ENCODE measurements at regions not wholly inside any gene's neighbourhood (a gene's known extent, or its start where the extent isn't known, plus 50 kb on each side); places are given as distances from the start of the nearest gene placed in this dataset.

DNA sequence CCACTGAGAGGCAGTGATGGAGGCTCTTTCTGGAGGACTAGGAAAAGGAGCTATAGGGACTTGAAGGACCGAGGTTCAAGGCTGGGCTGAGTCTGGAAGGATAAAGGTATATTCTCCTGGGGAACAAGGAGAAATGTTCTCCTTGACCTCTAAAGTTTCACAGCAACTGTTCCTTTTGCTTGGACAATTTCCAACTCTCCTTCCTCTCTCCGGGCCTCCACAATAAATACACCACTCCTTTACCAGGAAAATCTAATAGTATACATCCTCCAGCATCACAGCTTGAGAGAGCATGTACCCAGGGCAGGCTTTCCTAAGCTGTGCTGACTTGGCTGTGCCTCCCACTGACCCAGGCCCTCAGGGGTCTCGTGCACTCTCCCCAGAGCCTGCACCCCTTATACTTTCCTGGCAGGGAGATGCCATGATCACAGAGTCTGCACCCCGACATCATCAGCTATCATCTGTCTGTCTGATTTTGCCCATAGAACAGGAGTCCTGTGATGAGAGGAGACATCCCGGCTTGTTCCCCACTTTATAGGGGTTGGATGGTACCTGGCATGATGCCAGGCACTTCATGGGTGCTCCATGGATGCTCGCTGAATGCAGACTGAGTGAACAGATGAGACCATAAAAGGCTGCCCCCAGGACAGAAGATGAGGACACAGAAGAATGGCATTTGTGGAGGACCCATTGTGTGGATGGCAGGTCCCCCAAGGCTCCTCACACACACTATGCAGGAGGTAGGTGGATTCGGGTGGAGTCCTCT is 582.6 kb upstream of the CDH5 start:
- no peak for DNase-seq

DNA sequence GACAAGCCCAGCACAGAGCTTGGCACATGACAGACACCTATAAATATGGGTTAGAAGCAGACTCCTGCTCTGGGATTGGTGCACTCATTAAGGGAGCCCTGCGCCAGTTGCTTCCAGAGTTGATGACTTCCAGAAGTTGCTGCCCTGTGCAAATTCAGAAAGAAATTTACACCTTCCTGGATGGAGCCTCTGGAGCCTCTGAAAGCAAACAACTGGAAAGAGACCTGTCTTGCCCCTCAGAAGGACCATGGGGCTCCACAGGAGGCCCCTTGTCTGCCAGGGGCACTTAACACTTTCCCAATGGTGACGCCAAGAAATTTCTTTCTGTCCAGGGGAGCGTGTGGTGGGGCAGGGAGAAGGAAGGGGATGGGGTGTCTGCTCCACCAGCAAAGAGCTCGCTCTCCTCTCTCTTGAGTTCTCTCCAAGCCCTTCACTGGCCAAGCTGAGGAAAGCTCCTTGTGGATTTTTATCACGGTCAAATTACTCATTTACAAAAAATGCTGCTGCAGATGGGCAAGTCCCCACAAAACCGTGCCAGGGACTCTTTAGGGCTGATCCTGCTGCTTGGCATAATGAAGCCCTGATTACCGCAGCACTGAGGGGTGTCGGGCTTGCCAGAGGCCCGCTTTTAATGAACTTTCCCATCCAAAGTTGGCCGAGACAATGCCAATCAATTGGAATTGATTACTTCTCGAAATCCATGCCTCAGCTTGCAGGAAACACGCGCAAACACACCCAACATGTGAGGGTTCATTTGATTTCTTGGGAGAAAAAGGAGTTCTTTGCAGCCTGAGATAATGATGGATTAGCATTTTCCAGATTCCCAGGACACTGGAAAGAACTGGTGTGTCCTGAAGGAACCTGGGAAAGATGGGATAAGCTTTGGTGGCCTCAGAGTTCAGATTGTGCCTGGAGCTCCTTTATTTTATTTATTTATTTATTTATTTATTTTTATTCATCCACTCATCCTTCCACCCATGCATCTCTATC is 583.6 kb upstream of the CDH5 start:
- DNase-seq, result no peak

DNA sequence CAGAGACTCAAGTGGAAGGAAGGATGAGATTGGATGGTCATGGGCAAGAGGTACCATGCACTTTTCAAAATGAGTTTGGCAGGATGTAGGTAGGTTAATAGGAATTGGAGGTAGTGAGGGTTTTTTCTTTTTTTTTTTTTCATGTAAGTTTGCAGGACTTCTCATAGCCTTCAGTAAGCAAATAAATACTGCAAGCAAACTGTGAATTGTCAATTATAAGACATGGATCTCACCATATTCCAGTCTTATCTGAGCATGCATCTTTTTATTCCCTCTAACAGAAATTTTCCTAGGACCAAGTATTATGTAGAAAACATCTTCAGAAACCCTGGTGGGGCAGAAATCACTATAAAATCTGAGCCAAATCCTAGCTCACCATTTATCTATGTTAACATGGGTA is 584.6 kb upstream of the CDH5 start:
- DNase-seq, result no peak

DNA sequence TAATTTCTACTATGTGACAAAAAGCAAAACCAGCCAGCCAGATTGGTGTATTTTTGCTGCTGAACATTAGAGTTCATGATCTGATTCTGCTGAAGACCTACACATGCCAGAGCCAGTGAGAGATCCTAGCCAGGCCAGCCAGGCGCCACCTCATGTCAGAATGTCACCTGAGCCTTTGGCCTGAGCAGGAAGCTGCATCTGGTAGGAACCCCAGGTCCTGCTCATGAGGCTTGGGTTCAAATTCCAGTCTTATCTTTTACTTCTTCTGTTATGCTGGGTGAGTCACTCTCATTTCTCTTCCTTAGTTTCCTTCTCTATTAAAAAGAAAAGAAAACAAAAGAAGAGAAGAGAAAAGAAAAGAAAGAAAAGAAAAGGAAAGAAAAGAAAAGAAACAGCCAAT is 585.1 kb upstream of the CDH5 start:
- no peak for DNase-seq

DNA sequence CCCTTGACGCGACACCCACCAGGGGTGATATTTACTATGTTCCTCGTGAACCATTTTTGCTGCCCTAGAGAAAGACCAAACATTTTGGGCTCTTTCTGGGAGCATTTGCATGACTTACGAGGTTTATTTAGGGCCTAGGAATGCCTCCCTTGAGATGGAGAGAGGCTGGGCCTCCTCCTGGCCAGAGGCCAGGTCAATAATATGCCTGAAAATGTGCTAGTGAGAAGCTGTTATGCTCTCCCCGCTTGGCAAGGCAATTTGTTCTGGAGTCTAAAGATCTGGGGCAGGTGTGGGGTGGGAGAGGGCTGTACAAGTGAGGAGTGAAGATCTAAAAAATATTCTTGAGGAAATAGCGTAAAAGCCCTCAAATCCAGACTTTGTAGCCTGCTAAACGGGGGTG is 587.3 kb upstream of the CDH5 start:
- no peak for DNase-seq

DNA sequence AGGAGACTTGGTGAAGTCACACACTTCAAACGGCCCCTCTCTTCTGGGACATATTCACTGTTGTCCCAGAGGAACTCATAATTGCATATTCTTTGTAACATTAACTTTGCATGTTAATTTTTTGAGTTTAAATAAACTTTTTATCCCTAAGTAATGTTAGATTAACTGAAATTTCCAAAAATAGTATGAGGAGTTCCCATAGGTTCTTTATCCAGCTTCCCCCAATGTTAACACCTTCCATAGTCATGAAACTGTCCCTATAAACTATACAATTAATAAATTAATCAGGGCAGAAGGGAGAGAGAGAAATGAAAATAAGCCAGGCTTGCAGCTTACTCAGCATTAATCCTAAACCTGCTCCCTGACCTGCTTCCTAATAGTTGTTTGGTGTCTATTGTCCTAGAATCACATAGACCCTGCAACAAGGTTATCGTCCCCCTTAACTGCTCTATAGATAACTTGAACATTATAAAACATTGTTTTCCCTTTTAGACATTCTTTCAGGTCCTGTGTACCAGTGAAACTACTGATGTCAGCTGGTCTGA is 589.8 kb upstream of the CDH5 start:
- DNase-seq, result no peak

DNA sequence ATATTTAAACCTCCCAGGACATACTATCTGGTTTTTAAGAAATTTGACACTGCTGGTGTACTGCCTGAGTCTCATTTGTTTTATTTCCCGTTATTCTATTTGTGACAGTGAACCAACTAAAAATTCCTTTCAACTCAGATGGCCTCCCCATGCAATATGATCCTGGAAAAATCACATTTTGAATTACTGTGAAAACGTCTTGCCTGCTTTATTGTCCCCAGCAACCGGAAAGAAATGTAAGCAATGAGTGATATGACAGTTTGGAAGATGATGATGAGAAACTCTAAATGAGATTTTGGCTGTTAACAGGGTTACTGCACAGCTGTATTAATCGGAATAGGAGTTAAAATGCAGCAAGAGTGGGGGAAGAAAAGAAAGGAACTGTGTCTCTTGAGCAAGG is 590.7 kb upstream of the CDH5 start:
- DNase-seq, result no peak

DNA sequence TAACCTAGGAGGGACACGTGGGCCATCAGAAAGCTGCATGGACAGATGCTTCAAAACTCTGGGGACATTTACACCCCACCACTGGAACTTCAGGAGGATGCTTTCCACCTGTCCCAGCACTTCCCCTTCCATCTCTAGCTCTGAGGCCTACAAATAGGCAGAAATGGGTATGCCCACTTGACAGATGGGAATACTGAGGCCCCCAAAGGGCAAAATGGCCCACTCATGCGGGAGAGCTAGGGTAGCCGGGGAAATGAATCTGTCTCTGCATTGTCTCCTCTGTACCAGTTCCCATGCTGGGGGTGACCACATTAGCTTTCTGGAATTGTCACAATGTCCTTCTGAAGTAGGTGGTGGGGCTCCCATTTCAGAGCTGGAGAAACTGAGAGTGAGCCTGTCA is 592.1 kb upstream of the CDH5 start:
- no peak for DNase-seq

DNA sequence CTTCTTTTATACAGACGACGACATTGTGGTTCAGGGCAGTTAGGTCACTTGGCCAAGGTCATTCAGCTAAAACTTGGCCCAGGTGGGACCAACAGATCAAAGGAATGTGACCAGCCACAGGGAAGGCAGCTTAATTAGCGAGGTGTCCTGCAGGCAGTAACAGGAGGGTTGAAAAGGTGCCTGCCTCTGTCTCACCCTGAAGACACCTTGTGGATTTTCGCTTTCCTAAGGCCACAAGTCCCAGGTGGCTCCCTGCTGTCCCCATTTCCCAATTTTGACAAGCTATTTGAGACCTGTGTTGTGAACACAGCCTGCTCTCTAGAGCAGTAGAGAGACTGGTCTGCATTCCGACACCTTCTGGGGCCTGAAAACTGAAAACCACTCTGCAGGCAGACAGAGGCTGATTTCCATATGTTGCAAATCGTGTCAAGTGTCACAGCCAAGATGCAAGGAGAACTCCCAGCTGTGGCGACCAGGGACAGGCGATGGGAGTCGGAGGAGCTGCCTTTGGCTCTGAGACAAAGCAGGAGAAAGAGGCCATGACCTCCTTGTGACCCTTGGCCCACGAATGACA is 593.1 kb upstream of the CDH5 start:
- no peak for DNase-seq

DNA sequence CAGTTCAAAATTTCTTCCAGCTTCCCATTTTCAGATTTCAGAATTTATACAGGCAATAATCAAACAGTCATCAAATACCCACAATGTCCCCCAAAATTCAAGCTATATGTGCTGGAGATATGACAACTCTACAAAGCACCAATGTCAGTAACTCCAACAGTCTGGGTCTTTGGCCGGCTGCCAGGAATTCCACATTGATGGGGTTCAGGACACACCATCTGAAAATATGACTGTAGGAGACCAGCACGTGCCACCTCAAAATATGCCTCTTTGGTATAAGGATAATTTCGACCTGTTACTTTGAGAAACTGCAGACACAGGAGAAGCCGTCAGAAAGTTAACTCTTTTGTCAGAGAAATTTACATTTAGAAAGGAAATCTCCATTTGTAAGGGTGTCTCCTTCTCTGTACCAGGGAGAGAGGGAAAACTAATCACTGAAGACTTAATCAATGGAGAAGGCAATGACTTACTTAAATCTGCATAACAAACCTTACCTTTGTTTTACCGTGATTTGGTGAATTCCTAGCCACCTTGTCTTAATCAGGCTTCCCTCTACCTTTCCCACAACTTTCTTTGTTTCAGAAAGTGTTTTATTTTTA is 594.3 kb upstream of the CDH5 start:
- DNase-seq, result no peak

DNA sequence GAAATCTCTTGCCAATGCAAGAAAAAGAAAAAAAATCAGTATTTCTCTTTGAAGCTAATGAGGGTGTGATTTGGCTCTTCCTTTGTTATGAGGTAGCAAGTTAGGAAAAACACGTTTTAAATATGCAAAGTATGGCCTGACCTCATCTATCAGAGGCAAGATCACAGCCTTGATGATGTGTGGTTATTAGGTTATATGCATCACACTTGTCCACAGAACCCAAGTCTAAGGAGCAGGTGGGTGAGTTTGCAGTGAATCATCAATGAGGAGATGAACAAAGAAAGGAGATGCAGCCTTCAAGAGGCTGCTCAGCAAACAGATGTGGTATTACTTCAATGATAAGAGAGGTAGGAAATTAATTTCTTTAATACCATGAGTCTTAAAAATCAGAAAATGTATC is 594.8 kb upstream of the CDH5 start:
- no peak for DNase-seq

DNA sequence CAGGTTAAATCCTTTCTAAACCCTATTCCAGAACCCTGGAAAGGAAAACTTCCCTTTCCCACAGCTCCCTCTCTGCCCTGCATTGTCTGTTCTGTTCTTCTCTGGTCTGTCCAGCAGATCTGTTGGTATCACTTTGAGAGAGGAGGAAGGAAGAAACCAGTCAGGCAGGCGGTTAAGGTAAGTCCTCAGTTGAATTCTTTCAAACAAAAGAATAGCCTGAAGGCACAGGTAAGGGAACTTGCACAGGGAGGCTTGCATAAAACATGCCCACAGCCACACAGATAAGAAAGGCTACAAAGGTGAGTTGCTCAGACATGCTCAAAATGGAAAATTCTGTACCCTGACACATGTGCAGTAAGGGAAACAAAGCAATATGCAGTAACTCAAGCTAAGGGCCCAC is 595.7 kb upstream of the CDH5 start:
- no peak for DNase-seq

DNA sequence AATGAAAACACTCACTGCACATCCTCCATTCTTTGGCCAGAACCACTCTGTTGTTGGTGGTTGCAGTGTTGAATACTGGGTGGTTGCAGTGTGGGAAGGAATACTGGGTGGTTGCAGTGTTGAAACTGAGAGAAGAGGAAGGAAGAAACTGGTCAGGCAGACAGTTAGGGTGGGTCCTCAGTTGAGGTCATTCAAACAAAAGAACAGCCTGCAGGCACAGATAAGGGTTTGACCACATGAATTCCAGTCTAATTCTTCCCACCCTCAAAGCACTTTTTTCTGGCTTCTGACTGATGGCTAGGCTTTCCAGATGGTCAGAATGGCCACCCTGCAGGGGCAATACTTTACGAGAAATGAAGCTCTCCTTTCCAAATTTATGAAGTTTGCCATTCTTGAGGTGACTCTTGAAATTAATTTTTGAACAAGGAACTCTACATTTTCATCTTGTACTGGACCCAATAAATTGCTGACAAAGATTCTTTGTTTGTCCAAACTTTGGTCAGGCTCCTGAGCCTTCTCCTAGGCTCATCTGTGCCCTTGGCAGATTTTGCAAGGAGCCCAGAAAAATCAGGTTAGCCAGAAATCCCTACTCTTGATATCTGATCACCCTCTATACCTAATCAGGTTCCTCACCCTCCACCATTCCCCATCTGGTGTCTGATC is 596.6 kb upstream of the CDH5 start:
- DNase-seq, result no peak

DNA sequence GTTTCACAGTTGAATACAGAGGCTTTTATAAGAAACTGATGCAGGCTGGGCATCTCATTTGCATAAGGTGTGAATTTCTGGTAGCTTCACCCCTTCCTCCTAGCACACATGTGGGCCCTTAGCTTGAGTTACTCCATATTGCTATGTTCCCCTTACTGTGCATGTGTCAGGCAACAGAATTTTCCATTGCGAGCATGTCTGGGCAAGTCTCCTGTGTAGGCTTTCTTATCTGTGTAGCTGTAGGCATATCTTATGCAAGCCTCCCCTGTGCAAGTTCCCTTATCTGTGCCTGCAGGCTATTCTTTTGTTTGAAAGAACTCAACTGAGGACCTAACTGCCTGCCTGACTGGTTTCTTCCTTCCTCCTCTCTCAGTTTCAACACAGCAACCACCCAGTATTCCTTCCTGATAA is 597.4 kb upstream of the CDH5 start:
- DNase-seq, result peak in 1 of 5 experiments; percentile 2

DNA sequence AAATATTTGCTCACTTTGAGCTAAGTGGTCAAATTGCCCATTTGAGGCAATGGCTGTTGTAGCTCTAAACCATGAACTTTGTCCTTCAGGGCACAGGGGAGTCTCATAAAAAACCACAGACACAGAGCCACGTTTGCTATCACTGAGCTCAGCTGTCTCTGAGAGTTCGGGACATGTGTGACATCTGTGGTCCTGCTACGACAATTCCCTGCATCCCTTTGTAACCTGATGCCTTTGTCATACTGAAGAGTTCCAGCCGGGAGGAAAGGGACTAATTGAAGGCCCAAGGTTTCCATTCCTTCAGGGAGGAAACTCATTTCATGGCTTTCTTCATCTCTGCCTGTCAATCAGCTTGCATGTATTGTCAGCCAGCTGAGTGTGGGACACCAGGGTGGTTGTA is 599.4 kb upstream of the CDH5 start:
- no peak for DNase-seq

DNA sequence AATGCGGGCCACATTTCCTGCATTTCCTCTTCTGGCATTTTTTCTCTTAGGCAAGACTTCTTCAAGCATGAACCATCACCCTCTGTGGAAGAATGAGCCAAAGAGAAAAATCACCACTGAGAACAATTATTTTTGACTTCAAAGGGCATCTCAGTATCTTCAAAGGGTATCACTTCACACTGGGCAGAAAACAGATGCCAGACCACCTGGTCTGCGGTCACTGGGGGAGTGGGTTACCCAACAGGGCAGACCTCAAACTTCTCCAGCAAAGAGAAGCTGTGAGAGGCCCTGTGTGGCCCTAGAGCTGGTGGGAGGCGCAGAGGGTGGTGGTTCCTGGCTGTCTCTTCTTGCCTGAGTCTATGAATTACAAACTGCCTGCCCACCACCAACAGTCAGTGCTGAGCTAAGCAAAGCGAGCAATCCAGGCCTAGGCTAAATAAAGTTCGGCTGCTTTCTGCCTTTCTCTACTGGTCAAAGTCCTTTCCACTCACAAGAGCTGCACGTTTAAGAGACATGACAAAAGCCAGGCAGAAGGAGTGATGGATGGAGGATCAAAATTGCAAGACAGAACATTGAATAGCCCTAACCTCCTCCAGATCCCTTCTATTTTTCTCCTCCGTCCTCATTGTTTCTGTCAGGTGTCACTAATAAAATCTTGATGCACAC is 602.7 kb upstream of the CDH5 start:
- no peak for DNase-seq

DNA sequence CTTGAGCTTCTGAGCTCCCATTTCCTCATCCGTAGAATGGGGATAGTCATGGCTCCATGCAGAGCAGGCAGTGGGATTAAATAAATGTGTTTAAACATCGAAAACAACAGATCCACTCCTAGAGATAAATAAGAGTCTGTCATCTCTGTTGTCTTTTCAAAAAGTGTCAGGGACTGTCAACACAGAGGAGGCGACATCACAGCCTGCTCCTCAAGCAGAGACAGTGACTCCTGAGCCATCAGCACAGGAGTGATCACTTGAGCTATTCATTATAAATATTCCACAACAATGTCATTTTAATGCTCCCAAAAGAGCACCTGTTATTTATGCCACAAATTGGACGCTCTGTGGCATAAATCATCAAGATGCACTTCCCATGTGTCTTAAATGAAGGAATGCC is 605.6 kb upstream of the CDH5 start:
- DNase-seq, result no peak

DNA sequence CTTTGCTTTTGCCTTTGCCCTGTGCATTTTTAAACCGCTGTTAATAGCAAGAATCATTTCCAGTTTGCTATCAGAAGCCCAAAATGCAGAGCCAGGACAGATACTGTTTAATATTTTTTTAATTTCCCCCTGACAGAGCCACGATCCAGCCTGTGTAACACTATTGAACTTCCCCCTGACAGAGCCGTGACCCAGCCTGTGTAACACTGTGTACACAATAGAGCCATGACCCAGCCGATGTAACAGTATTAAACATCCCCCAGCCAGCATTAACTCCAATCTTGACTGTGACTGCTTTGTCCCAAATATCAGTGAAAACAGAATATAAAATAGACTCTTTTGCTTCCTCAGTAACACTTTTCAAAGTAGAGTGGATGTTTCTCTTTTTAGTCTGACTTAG is 607.9 kb upstream of the CDH5 start:
- DNase-seq, result no peak

DNA sequence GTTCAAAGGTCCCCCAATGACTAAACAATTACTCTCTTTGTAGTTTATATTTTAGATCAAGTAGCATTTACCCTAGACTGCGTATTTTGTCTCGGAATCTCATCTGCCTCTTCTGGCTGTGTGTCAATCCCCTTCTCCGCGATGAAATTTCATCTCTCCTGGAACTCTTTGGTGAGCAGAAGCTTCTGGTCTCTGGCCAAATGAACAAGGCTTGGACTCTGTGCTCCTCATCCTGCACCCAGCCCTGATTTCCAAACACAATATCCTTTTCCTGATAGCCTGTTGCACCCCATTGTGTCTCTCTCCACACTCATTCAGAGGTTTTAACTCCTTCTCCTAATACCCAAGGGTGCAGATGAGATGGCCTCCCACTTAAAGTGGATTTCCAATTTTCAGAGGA is 609.4 kb upstream of the CDH5 start:
- no peak for DNase-seq

DNA sequence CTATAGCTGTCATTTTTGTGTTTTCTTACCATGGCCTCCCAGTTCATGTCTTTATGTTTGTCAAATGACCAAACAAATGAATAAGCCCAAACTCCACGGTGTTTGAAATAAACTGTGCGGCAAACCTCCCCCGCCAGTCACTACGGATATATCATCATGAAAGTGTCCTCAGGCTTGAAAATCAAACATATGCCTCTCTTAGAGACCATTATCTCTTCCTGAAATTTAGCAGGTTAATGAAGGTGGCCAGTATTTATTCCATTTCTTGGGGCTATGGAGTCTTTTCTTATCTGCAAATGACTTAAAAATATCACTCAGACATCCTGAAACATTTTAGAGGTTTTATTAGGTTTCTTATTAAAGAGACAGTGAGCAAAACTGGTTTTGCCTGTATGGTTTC is 610.3 kb upstream of the CDH5 start:
- DNase-seq, result no peak

DNA sequence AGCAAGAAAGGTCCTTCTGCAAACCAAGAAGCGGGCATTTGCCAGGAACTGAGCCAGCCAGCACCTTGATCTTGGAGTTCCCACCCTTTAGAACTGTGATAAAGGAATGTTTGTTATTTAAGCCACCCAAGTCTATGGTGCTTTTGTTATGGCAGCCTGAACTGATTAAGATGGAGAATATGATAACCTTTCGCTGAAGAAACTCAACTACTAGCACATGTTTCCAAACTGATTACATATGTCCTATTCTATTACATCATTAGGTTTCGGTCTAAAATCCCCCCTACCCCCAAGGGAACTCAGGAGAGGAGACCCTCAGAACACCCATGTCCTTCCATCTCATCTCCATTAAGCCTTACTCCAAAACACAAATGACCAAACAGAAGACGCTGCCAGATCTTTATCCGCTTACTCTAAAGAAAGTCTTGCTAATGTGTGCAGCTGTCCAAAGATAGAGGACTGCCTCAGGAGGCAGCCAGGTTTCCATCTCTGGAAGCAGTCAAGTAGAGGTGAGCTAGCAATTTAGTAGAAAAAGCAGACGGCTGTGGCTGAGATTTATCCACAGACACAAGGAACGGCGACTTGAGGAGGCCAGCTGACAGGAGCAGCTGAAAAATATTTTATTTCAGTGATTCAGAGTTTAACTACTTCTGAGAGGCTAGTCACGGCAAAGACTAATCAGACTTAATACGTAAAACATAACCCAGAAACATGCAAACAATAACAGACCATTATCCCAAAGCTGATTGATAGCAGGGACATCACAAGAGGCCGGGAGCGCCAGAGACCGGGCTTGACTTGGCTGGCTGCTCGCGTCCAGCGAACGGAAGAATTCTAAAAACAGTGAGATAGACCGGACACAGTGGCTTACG is 611.4 kb upstream of the CDH5 start:
- no peak for DNase-seq
